ENCODE measurements at regions not wholly inside any gene's neighbourhood (a gene's known extent, or its start where the extent isn't known, plus 50 kb on each side); places are given as distances from the start of the nearest gene placed in this dataset.
"Not testable (repeated sequence)": the region's sequence is repeated elsewhere in the genome, so short reads cannot be mapped to it uniquely, and the experiment has no call there.

DNA sequence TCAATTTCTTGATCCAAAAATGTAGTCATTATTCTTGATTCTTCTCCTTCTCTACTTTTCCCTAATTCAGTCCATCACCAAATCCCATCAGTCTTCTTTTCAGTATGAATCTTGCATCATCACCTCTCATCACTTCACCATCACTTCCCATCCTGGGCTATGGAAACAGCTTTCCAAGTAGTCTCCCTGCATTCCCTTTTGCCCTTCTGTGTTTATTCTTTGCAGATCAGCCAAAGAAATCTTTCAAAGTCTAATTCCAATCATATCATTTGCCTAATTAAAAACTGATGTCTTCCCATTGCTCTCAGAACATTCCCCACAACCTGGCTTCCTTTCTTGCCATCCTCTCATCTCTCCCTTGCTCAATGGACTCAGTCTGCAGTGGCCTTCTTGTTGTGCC, 201.7 kb upstream of the ADAMTS3 start:
- DNase-seq (ENCODE audit: low read depth) = no peak
- Histone ChIP-seq H3K4me3 (ENCODE audit: low read depth, low read length) (no peak overlapping the region), H3K27me3 (ENCODE audit: control insufficient read depth, insufficient read depth, low read length) (no peaks in the 10 kb centered on the region), H3K36me3 (ENCODE audit: control insufficient read depth, insufficient read depth, low read length) (no peaks in the 10 kb centered on the region)
- no peak for FAIRE-seq
- TF ChIP-seq, protein P1, sequence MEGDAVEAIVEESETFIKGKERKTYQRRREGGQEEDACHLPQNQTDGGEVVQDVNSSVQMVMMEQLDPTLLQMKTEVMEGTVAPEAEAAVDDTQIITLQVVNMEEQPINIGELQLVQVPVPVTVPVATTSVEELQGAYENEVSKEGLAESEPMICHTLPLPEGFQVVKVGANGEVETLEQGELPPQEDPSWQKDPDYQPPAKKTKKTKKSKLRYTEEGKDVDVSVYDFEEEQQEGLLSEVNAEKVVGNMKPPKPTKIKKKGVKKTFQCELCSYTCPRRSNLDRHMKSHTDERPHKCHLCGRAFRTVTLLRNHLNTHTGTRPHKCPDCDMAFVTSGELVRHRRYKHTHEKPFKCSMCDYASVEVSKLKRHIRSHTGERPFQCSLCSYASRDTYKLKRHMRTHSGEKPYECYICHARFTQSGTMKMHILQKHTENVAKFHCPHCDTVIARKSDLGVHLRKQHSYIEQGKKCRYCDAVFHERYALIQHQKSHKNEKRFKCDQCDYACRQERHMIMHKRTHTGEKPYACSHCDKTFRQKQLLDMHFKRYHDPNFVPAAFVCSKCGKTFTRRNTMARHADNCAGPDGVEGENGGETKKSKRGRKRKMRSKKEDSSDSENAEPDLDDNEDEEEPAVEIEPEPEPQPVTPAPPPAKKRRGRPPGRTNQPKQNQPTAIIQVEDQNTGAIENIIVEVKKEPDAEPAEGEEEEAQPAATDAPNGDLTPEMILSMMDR (IDR thresholded peaks at IDR 0.05; ENCODE audit: insufficient read depth, low read length, severe bottlenecking) = no peak

DNA sequence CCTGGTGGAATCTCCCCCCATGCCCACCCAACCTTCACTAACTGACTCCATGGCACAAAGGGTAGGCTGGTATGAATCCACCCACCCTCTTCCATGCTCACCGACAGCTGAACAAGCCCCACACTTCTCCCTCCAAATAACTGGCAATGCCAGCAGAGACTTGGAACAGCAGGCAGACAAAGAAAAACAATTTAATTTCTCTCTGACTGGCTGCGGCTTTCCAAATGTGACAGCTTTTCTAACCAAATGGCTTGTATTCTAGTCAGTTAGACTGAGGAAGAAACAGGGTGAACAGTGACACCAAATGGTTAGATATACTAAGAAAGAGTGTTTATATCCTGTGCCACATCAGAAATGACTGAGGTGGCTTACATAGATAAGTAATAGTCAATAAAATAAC, 199.3 kb upstream of the ADAMTS3 start:
- no peaks in the 10 kb centered on the region for H3K36me3 ChIP-seq (ENCODE audit: control insufficient read depth, insufficient read depth, low read length)
- TF ChIP-seq, protein P1 (IDR thresholded peaks at IDR 0.05; ENCODE audit: insufficient read depth, low read length, severe bottlenecking) = no peak
- FAIRE-seq (no peak), DNase-seq (ENCODE audit: low read depth) (no peak)
- no peaks in the 10 kb centered on the region for H3K27me3 ChIP-seq (ENCODE audit: control insufficient read depth, insufficient read depth, low read length)
- no peak overlapping the region for H3K4me3 ChIP-seq (ENCODE audit: low read depth, low read length)

DNA sequence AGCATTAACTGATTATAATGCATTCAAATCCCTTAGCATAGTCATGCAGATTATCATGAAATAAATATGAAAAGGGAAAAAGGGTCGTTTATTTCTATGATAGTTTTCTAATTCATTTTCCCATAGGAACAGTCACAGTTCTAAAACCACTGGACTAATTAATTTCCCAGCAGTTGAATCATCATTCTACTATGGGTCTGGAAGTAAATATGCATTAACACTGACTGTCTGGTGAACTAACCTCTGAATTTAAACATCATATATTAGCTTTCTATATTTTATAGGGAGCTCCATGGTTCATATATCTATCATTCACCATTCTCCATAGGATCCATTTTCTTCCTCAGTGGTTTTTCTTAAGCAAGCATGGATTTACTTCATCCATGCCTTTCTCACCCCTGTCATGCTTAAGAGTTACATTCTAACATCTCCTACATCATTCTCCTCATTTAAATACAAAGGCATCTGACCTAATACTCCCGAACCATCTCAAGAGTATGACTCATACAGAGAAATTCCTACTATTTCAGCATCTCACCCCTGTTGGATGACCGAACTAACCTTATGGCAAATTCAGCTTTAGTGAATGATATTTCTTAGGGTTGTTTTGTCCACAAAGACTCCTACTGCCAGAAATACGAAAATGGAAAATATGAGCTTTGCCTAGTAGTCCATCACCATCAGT, 198.7 kb upstream of the ADAMTS3 start:
- FAIRE-seq = no peak
- Histone ChIP-seq H3K4me3 (ENCODE audit: low read depth, low read length) (no peak overlapping the region), H3K27me3 (ENCODE audit: control insufficient read depth, insufficient read depth, low read length) (no peaks in the 10 kb centered on the region), H3K36me3 (ENCODE audit: control insufficient read depth, insufficient read depth, low read length) (no peaks in the 10 kb centered on the region)
- peak; percentile 49 for DNase-seq (ENCODE audit: low read depth)
- TF ChIP-seq, protein P1 (IDR thresholded peaks at IDR 0.05; ENCODE audit: insufficient read depth, low read length, severe bottlenecking) = no peak

DNA sequence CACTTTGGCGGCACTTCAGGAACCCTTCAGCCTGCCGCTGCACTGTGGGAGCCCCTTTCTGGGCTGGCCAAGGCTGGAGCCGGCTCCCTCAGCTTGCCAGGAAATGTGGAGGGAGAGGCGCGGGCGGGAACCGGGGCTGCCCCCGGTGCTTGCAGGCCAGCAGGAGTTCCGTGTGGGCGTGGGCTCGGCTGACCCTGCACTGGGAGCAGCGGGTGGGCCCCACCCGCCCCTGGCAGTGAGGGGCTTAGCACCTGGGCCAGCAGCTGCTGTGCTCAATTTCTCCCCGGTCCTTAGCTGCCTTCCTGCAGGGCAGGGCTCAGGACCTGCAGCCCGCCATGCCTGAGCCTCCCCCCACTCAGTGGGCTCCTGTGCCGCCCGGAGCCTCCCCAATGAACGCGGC, 196.8 kb upstream of the ADAMTS3 start:
- H3K4me3 ChIP-seq (ENCODE audit: low read depth, low read length); DNase-seq (ENCODE audit: low read depth); FAIRE-seq; H3K36me3 ChIP-seq (ENCODE audit: control insufficient read depth, insufficient read depth, low read length); H3K27me3 ChIP-seq (ENCODE audit: control insufficient read depth, insufficient read depth, low read length): not testable (repeated sequence)

DNA sequence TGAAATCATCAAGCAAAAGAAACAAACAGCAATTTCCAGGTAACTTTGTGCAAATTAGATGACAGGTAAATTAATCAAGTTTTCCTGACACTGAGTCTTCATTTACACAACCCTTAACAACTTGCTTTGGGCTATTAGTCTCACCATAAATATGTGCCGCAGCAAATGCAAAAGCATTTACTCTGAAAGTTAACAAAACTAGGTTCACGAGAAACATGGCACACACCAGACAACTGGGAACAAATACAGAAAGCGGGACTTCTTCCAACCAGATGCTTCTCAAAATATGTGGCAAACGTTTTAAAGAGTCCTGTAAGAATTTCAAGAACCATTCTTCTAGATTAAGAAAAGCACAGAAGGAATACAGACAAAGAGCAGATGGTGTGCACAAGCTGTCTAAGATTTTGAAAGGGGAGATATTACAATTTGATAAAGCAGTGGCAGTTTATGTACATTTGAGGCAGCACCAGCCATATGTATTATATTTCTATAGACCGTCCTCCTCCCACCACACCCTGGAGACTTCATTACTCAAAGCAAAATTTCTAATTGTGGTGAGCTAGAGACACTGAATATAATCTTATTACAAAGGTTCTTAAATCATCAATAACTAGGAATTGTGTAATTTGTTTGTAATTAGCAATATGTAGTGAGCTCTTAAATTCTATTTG, 192.5 kb upstream of the ADAMTS3 start:
- FAIRE-seq (no peak), DNase-seq (ENCODE audit: low read depth) (no peak)
- H3K4me3 ChIP-seq (ENCODE audit: low read depth, low read length) = no peak overlapping the region
- H3K36me3 ChIP-seq (ENCODE audit: control insufficient read depth, insufficient read depth, low read length) = no peaks in the 10 kb centered on the region
- TF ChIP-seq, protein P1 (IDR thresholded peaks at IDR 0.05; ENCODE audit: insufficient read depth, low read length, severe bottlenecking) = no peak
- H3K27me3 ChIP-seq (ENCODE audit: control insufficient read depth, insufficient read depth, low read length) = no peaks in the 10 kb centered on the region

DNA sequence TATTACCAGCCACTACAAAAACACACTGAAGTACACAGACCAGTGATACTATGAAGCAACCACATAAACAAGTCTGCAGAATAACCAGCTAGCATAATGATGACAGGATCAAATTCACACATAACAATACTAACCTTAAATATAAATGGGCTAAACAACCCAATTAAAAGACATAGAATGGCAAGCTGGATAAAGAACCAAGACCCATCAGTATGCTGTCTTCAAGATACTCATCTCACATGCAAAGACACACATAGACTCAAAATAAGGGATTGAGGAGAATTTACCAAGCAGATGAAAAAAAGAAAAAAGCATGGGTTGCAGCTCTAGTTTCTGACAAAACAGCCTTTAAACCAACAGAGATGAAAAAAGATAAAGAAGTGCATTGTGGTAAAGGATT, 184.4 kb upstream of the ADAMTS3 start:
- not testable (repeated sequence) for DNase-seq (ENCODE audit: low read depth); H3K27me3 ChIP-seq (ENCODE audit: control insufficient read depth, insufficient read depth, low read length); H3K36me3 ChIP-seq (ENCODE audit: control insufficient read depth, insufficient read depth, low read length); FAIRE-seq; H3K4me3 ChIP-seq (ENCODE audit: low read depth, low read length)

All from bronchial epithelial cell (primary cell).